AG04450 (cell line): ENCODE measurements at regions not wholly inside any gene's neighbourhood (a gene's known extent, or its start where the extent isn't known, plus 50 kb on each side); places are given as distances from the start of the nearest gene placed in this dataset.

ENCODE experiments used
- CTCF ChIA-PET: fragments of 300-600, 350-600 bp; formaldehyde crosslinking; extraction: SDS; loops from one replicate; lab custom pipeline; 2022; ENCODE audit warnings: antibody characterized with exemption, inconsistent platforms; lab: Charles Lee
- POLR2A ChIA-PET: fragments of 350-600 bp; formaldehyde crosslinking; extraction: SDS; loops from one replicate; lab custom pipeline; 2021; ENCODE audit warnings: antibody characterized with exemption, inconsistent platforms; lab: Yijun Ruan, JAX
- DNase-seq: peaks from one replicate; pipeline ENCODE4 v3.0.0-alpha.2; 2011; ENCODE audit warnings: low read depth, low spot score
- H3K27ac ChIP-seq: one replicate; pipeline ENCODE4 v1.5.1; 2012; ENCODE audit warnings: low read depth, low read length, control low read depth
- H3K27me3 ChIP-seq: one replicate; pipeline ENCODE4 v1.6.0; 2012; ENCODE audit warnings: low read length; ENCODE audit not compliant: control insufficient read depth, insufficient read depth
- H3K4me3 ChIP-seq: 2 replicates; pipeline ENCODE4 v1.5.1; 2011; ENCODE audit warnings: mild to moderate bottlenecking, low read depth, low read length, control low read depth
- H3K9me3 ChIP-seq: 2 replicates; pipeline ENCODE4 v1.5.1; 2012; ENCODE audit warnings: low read length; ENCODE audit not compliant: control insufficient read depth, insufficient read depth
- TF ChIP-seq, protein P1 (sequence below): IDR thresholded peaks from 2 replicates; pipeline ENCODE4 v1.5.1; 2011; ENCODE audit warnings: low read depth, low read length, control low read depth, inconsistent platforms

DNA sequence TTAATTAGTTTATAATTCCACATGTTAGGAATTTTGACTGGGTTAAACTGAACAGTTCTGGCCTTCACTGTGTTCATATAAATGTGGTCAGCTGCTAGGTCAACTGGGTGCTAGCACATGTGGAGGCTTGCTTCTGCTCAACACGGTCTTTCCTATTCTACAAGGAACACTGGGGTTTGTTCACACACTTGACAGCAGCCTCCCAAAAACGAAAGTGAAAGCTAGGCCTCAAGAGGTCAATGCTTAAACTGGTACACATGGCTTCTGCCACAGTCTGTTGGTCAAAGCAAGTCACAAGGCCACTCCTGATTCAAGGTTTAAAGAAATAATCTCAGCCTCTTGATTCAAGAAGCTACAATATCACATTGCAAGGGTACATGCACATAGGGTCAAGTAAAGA lies 126.5 kb downstream of the QDPR start:
- Histone ChIP-seq H3K27ac (peak overlapping the region; percentile 12), H3K4me3 (no peak overlapping the region), H3K9me3 (no peaks in the 10 kb centered on the region), H3K27me3 (no peaks in the 10 kb centered on the region)
- DNase-seq: no peak
- ChIA-PET CTCF (interaction anchor here (1.1 to 1.3 kb wide), 2 partner anchors 87 to 742 kb away, joined by 3 read pairs; no protein-coding TSS in a partner anchor), POLR2A (no interaction called here)
- TF ChIP-seq, protein P1, sequence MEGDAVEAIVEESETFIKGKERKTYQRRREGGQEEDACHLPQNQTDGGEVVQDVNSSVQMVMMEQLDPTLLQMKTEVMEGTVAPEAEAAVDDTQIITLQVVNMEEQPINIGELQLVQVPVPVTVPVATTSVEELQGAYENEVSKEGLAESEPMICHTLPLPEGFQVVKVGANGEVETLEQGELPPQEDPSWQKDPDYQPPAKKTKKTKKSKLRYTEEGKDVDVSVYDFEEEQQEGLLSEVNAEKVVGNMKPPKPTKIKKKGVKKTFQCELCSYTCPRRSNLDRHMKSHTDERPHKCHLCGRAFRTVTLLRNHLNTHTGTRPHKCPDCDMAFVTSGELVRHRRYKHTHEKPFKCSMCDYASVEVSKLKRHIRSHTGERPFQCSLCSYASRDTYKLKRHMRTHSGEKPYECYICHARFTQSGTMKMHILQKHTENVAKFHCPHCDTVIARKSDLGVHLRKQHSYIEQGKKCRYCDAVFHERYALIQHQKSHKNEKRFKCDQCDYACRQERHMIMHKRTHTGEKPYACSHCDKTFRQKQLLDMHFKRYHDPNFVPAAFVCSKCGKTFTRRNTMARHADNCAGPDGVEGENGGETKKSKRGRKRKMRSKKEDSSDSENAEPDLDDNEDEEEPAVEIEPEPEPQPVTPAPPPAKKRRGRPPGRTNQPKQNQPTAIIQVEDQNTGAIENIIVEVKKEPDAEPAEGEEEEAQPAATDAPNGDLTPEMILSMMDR: no peak

DNA sequence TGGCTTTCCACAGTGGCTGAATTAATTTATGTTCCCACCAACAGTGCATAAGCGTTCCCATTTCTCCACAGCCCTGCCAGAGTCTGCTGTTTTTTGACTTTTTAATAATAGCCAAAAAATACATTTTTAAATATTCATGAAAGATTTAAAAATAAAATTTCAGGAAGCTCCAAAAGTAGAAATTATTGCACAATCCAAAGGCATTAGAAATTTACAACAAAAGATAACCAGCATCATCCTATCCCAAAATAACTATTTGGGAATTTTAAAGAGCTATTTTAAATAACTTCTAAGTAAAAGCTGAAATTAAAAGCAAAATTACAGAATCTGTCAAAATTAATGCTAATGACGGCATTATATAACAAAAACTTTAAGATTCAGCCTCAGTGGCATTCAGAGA lies 131.5 kb downstream of the QDPR start:
- H3K4me3 ChIP-seq: no peak overlapping the region
- ChIA-PET POLR2A (no interaction called here), CTCF (no interaction called here)
- no peak for DNase-seq
- H3K9me3 ChIP-seq: no peaks in the 10 kb centered on the region
- TF ChIP-seq, protein P1: no peak
- H3K27me3 ChIP-seq: no peaks in the 10 kb centered on the region
- H3K27ac ChIP-seq: no peak overlapping the region

- ChIA-PET CTCF (interaction anchor here (1.7 kb wide), 1 partner anchor 29 kb away, joined by 4 read pairs; no protein-coding TSS in a partner anchor), POLR2A (no interaction called here)
- no peak for DNase-seq
Observed at GRCh38 chr4:17376205-17376604, 135.7 kb downstream of the QDPR start.

DNA sequence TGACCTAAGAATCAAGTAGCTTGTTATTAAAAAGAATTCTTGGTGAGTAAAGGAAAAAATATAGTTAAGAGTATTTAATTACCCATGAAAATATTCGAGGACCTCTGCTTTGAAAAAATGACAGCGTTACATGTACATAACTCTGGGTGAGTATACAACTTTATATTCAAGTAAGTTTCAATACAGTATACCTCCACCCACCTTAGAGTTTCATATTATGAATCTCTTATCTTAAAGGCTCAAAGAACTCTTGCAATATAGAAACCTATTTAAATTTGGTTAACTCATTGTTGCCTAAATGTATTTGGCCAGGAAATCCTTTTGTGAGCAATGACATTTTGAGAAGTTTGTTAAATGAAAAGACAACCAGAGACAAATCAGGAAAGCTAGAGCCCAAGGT lies 138.2 kb downstream of the QDPR start:
- CTCF ChIA-PET: interaction anchor here (1.8 kb wide), 1 partner anchor 26 kb away, joined by 7 read pairs; no protein-coding TSS in a partner anchor
- Histone ChIP-seq H3K4me3 (no peak overlapping the region), H3K27me3 (peaks cover 3% of the 10 kb centered on the region), H3K27ac (no peak overlapping the region), H3K9me3 (no peaks in the 10 kb centered on the region)
- no peak for DNase-seq
- TF ChIP-seq, protein P1: no peak
- POLR2A ChIA-PET: no interaction called here

More at GRCh38 chr4:17376205-17376604, 135.7 kb downstream of the QDPR start:
- Histone ChIP-seq H3K9me3 (no peaks in the 10 kb centered on the region), H3K27ac (no peak overlapping the region), H3K27me3 (peaks cover 3% of the 10 kb centered on the region), H3K4me3 (no peak overlapping the region)
- TF ChIP-seq, protein P1: no peak

- no peaks in the 10 kb centered on the region for H3K9me3 ChIP-seq
- POLR2A ChIA-PET: no interaction called here
- TF ChIP-seq, protein P1: no peak
Observed at GRCh38 chr4:17370818-17371217, 141.1 kb downstream of the QDPR start.

More at GRCh38 chr4:17370818-17371217, 141.1 kb downstream of the QDPR start:
- CTCF ChIA-PET: interaction anchor here (0.9 kb wide), 1 partner anchor 23 kb away, joined by 3 read pairs; no protein-coding TSS in a partner anchor
- H3K4me3 ChIP-seq: no peak overlapping the region
- DNase-seq: no peak
- H3K27me3 ChIP-seq: peaks cover 5% of the 10 kb centered on the region
- no peak overlapping the region for H3K27ac ChIP-seq
